ENCODE measurements at regions not wholly inside any gene's neighbourhood (a gene's known extent, or its start where the extent isn't known, plus 50 kb on each side); places are given as distances from the start of the nearest gene placed in this dataset.

- H3K4me3 ChIP-seq (ENCODE audit: low read depth, low read length), result no peak overlapping the region
- DNase-seq (ENCODE audit: low read depth), result no peak
Measured at GRCh38 chr4:121277194-121278105, 103.4 kb downstream of the QRFPR start.

GRCh38 chr4:121273191-121273590 is 107.6 kb downstream of the QRFPR start:
- no peak for DNase-seq (ENCODE audit: low read depth)
- no peak overlapping the region for H3K4me3 ChIP-seq (ENCODE audit: low read depth, low read length)

GRCh38 chr4:121272526-121272925 is 108.3 kb downstream of the QRFPR start:
- peak; percentile 54 for DNase-seq (ENCODE audit: low read depth)
- H3K4me3 ChIP-seq (ENCODE audit: low read depth, low read length), result no peak overlapping the region

GRCh38 chr4:121270389-121270788 is 106.3 kb upstream of the TNIP3 start:
- no peak overlapping the region for H3K4me3 ChIP-seq (ENCODE audit: low read depth, low read length)
- no peak for DNase-seq (ENCODE audit: low read depth)

GRCh38 chr4:121269001-121269400 is 104.9 kb upstream of the TNIP3 start:
- H3K4me3 ChIP-seq (ENCODE audit: low read depth, low read length), result no peak overlapping the region
- DNase-seq (ENCODE audit: low read depth), result no peak

- no peak for DNase-seq (ENCODE audit: low read depth)
- H3K4me3 ChIP-seq (ENCODE audit: low read depth, low read length), result no peak overlapping the region
Measured at GRCh38 chr4:121266982-121267381, 102.9 kb upstream of the TNIP3 start.

GRCh38 chr4:121256887-121257466 is 92.9 kb upstream of the TNIP3 start:
- H3K4me3 ChIP-seq (ENCODE audit: low read depth, low read length), result no peak overlapping the region
- peak; percentile 48 for DNase-seq (ENCODE audit: low read depth)

GRCh38 chr4:121255986-121256750 is 92.0 kb upstream of the TNIP3 start:
- peak; percentile 89 for DNase-seq (ENCODE audit: low read depth)
- H3K4me3 ChIP-seq (ENCODE audit: low read depth, low read length), result no peak overlapping the region

GRCh38 chr4:121253961-121254360 is 89.8 kb upstream of the TNIP3 start:
- DNase-seq (ENCODE audit: low read depth), result no peak
- H3K4me3 ChIP-seq (ENCODE audit: low read depth, low read length), result no peak overlapping the region

- DNase-seq (ENCODE audit: low read depth), result no peak
- H3K4me3 ChIP-seq (ENCODE audit: low read depth, low read length), result no peak overlapping the region
Measured at GRCh38 chr4:121252224-121252806, 88.2 kb upstream of the TNIP3 start.

- H3K4me3 ChIP-seq (ENCODE audit: low read depth, low read length), result no peak overlapping the region
- no peak for DNase-seq (ENCODE audit: low read depth)
Measured at GRCh38 chr4:121248747-121249146, 84.6 kb upstream of the TNIP3 start.

- H3K4me3 ChIP-seq (ENCODE audit: low read depth, low read length), result no peak overlapping the region
- DNase-seq (ENCODE audit: low read depth), result no peak
Measured at GRCh38 chr4:121246698-121247097, 82.6 kb upstream of the TNIP3 start.

GRCh38 chr4:121243485-121243884 is 79.4 kb upstream of the TNIP3 start:
- DNase-seq (ENCODE audit: low read depth), result no peak

GRCh38 chr4:121242188-121242750 is 78.1 kb upstream of the TNIP3 start:
- no peak overlapping the region for H3K4me3 ChIP-seq (ENCODE audit: low read depth, low read length)
- DNase-seq (ENCODE audit: low read depth), result no peak

More at GRCh38 chr4:121243485-121243884, 79.4 kb upstream of the TNIP3 start:
- H3K4me3 ChIP-seq (ENCODE audit: low read depth, low read length), result no peak overlapping the region

- H3K4me3 ChIP-seq (ENCODE audit: low read depth, low read length), result no peak overlapping the region
- DNase-seq (ENCODE audit: low read depth), result no peak
Measured at GRCh38 chr4:121239951-121240350, 75.8 kb upstream of the TNIP3 start.

GRCh38 chr4:121238461-121238860 is 74.3 kb upstream of the TNIP3 start:
- no peak overlapping the region for H3K4me3 ChIP-seq (ENCODE audit: low read depth, low read length)
- no peak for DNase-seq (ENCODE audit: low read depth)

GRCh38 chr4:121237069-121237399 is 72.9 kb upstream of the TNIP3 start:
- no peak overlapping the region for H3K4me3 ChIP-seq (ENCODE audit: low read depth, low read length)
- DNase-seq (ENCODE audit: low read depth), result no peak

GRCh38 chr4:121236353-121237068 is 72.4 kb upstream of the TNIP3 start:
- DNase-seq (ENCODE audit: low read depth), result no peak
- no peak overlapping the region for H3K4me3 ChIP-seq (ENCODE audit: low read depth, low read length)

GRCh38 chr4:121233982-121234381 is 69.9 kb upstream of the TNIP3 start:
- DNase-seq (ENCODE audit: low read depth), result no peak
- H3K4me3 ChIP-seq (ENCODE audit: low read depth, low read length), result no peak overlapping the region

All from skeletal muscle cell (primary cell).